H1 (cell line): ENCODE measurements at regions not wholly inside any gene's neighbourhood (a gene's known extent, or its start where the extent isn't known, plus 50 kb on each side); places are given as distances from the start of the nearest gene placed in this dataset.

Experiments
- CTCF ChIA-PET: fragments of 300-600 bp; sonication (Branson Sonifier 250); formaldehyde crosslinking; loops from one replicate; lab custom pipeline; 2021; ENCODE audit not compliant: partially characterized antibody; lab: Charles Lee
- POLR2A ChIA-PET: fragments of 300-600 bp; sonication (Branson Sonifier 250); formaldehyde crosslinking; loops from one replicate; lab custom pipeline; 2021; ENCODE audit warnings: inconsistent platforms; ENCODE audit not compliant: partially characterized antibody; lab: Charles Lee
- DNase-seq, 2 experiments: peaks; one replicate each; pipeline versions ENCODE4 v3.0.0 to v3.0.0-alpha.2; 2010 to 2022; ENCODE audit warnings: low spot score in 2 of 2, low read depth in 1 of 2, mixed read lengths in 1 of 2
- FAIRE-seq: peaks from 2 replicates; lab custom pipeline; 2011; peaks lifted over from hg19 to GRCh38; lab: Jason Lieb, UNC
- H2AFZ ChIP-seq: 2 replicates; pipeline ENCODE4 v1.8.1; 2012; ENCODE audit warnings: low read length, inconsistent platforms
- H2AK5ac ChIP-seq: 2 replicates; pipeline ENCODE4 v1.6.1; 2013; ENCODE audit warnings: low read depth, low read length
- H2BK120ac ChIP-seq: replicated peaks from 2 replicates; pipeline ENCODE3; 2013; ENCODE audit warnings: low read depth, low read length, inconsistent platforms
- H2BK12ac ChIP-seq: 2 replicates; pipeline ENCODE4 v1.6.1; 2013; ENCODE audit warnings: low read depth, low read length
- H2BK15ac ChIP-seq: 2 replicates; pipeline ENCODE4 v1.6.1; 2013; ENCODE audit warnings: low read length
- H2BK20ac ChIP-seq: 2 replicates; pipeline ENCODE4 v1.6.1; 2013; ENCODE audit warnings: low read length
- H2BK5ac ChIP-seq: 2 replicates; pipeline ENCODE4 v1.6.1; 2013; ENCODE audit warnings: low read depth, low read length
- H3K14ac ChIP-seq: 2 replicates; pipeline ENCODE4 v1.6.1; 2013; ENCODE audit warnings: inconsistent platforms; ENCODE audit not compliant: insufficient read length
- H3K18ac ChIP-seq: 2 replicates; pipeline ENCODE4 v1.6.1; 2013; ENCODE audit warnings: low read length; ENCODE audit errors: extremely low read depth
- H3K23ac ChIP-seq: 2 replicates; pipeline ENCODE4 v1.6.1; 2013; ENCODE audit warnings: inconsistent platforms; ENCODE audit not compliant: insufficient read length
- H3K23me2 ChIP-seq: 2 replicates; pipeline ENCODE4 v1.6.1; 2013; ENCODE audit warnings: low read depth, low read length
- H3K27ac ChIP-seq: 2 replicates; pipeline ENCODE4 v1.6.1; 2011; ENCODE audit warnings: low read depth, low read length, inconsistent platforms
- H3K27me3 ChIP-seq, 4 experiments: replicated peaks in 1 of 4; 1 replicate in 1 of 4; 2 replicates in 3 of 4; pipeline versions ENCODE4 v1.6.1 to v1.8.1; 2011 to 2013; ENCODE audit warnings: low read length in 3 of 4, mild to moderate bottlenecking in 3 of 4, inconsistent platforms in 2 of 4, mixed read lengths in 2 of 4, moderate library complexity in 1 of 4; ENCODE audit not compliant: control insufficient read depth in 3 of 4, insufficient read depth in 3 of 4; ENCODE audit errors: extremely low read depth in 1 of 4
- H3K36me3 ChIP-seq, 4 experiments: 2 replicates each; pipeline versions ENCODE4 v1.6.1 to v1.8.1; 2011 to 2013; ENCODE audit warnings: mild to moderate bottlenecking in 4 of 4, low read length in 3 of 4, moderate library complexity in 2 of 4, control low read depth in 1 of 4, inconsistent platforms in 1 of 4; ENCODE audit not compliant: insufficient read depth in 4 of 4, control insufficient read depth in 2 of 4
- H3K4ac ChIP-seq: replicated peaks from 2 replicates; pipeline ENCODE3; 2013; ENCODE audit warnings: low read length, low read depth, mixed read lengths, inconsistent platforms; ENCODE audit not compliant: insufficient read length
- H3K4me1 ChIP-seq, 4 experiments: replicated peaks in 1 of 4; 1 replicate in 1 of 4; 2 replicates in 3 of 4; pipeline versions ENCODE4 v1.6.1 to v1.8.1; 2011 to 2013; ENCODE audit warnings: low read length in 3 of 4, inconsistent platforms in 2 of 4, mixed read lengths in 1 of 4; ENCODE audit not compliant: insufficient read depth in 4 of 4, control insufficient read depth in 3 of 4
- H3K4me2 ChIP-seq, 2 experiments: 2 replicates each; pipeline versions ENCODE4 v1.6.1 to v1.8.1; 2011 to 2013; ENCODE audit warnings: low read depth in 2 of 2, low read length in 2 of 2, control low read depth in 1 of 2, inconsistent platforms in 1 of 2, mild to moderate bottlenecking in 1 of 2; ENCODE audit not compliant: insufficient read depth in 1 of 2
- H3K4me3 ChIP-seq, 4 experiments: fragments of 200-600, 300-600 bp in 1 of 4; sonication (generic), shearing (Covaris generic), sonication (Bioruptor Twin) in 1 of 4; 2 replicates each; pipeline versions ENCODE4 v1.5.1 to v1.8.1; 2011 to 2016; ENCODE audit warnings: low read length in 4 of 4, low read depth in 3 of 4, control low read depth in 2 of 4, inconsistent platforms in 2 of 4, mild to moderate bottlenecking in 2 of 4, mixed read lengths in 1 of 4, moderate library complexity in 1 of 4; ENCODE audit not compliant: insufficient read depth in 2 of 4; ENCODE audit errors: extremely low read depth in 1 of 4
- H3K56ac ChIP-seq: replicated peaks from 2 replicates; pipeline ENCODE3; 2013; ENCODE audit warnings: low read depth, mild to moderate bottlenecking, mixed read lengths, low read length, inconsistent platforms; ENCODE audit not compliant: insufficient read length
- H3K79me1 ChIP-seq: 2 replicates; pipeline ENCODE4 v1.6.1; 2013; ENCODE audit warnings: low read depth, low read length, control low read depth
- H3K79me2 ChIP-seq, 2 experiments: 2 replicates each; pipeline versions ENCODE4 v1.6.1 to v1.8.1; 2012 to 2013; ENCODE audit warnings: low read length in 2 of 2, mild to moderate bottlenecking in 2 of 2, inconsistent platforms in 1 of 2; ENCODE audit not compliant: insufficient read depth in 2 of 2, control insufficient read depth in 1 of 2
- H3K9ac ChIP-seq, 4 experiments: replicated peaks in 1 of 4; 1 replicate in 1 of 4; 2 replicates in 3 of 4; pipeline versions ENCODE4 v1.6.1 to v1.8.1; 2011 to 2013; ENCODE audit warnings: low read depth in 3 of 4, low read length in 3 of 4, control low read depth in 2 of 4, mild to moderate bottlenecking in 2 of 4, moderate library complexity in 2 of 4, inconsistent platforms in 1 of 4; ENCODE audit errors: extremely low read depth in 1 of 4
- H3K9me3 ChIP-seq, 2 experiments: 2 replicates each; pipeline versions ENCODE4 v1.6.1 to v1.8.1; 2012 to 2013; ENCODE audit warnings: mild to moderate bottlenecking in 2 of 2, moderate library complexity in 2 of 2, control low read depth in 1 of 2, inconsistent platforms in 1 of 2, low read depth in 1 of 2, low read length in 1 of 2, mixed read lengths in 1 of 2; ENCODE audit not compliant: insufficient read depth in 2 of 2
- H4K20me1 ChIP-seq, 2 experiments: replicated peaks in 1 of 2; 2 replicates each; pipeline versions ENCODE3 to v1.8.1; 2011 to 2013; ENCODE audit warnings: inconsistent platforms in 2 of 2, low read length in 2 of 2, mild to moderate bottlenecking in 1 of 2; ENCODE audit not compliant: insufficient read depth in 2 of 2, control insufficient read depth in 1 of 2
- H4K5ac ChIP-seq: 2 replicates; pipeline ENCODE4 v1.6.1; 2013; ENCODE audit warnings: low read length, low read depth, mixed read lengths, inconsistent platforms; ENCODE audit not compliant: insufficient read length
- H4K8ac ChIP-seq: 2 replicates; pipeline ENCODE4 v1.8.0; 2013; ENCODE audit warnings: mild to moderate bottlenecking, moderate library complexity, low read length, inconsistent platforms; ENCODE audit not compliant: insufficient read depth; ENCODE audit errors: extremely low read depth
- H4K91ac ChIP-seq: replicated peaks from 2 replicates; pipeline ENCODE3; 2013; ENCODE audit warnings: low read length, mixed read lengths, inconsistent platforms; ENCODE audit not compliant: insufficient read length
- CTCF ChIP-seq, 3 experiments: IDR thresholded peaks; 1 replicate in 2 of 3; 2 replicates in 1 of 3; pipeline versions ENCODE4 v1.5.1 to v1.6.1; 2011; ENCODE audit warnings: low read length in 3 of 3, mild to moderate bottlenecking in 3 of 3, inconsistent platforms in 2 of 3, low read depth in 1 of 3, moderate library complexity in 1 of 3; ENCODE audit not compliant: insufficient read depth in 1 of 3; ENCODE audit errors: control extremely low read depth in 1 of 3
- EP300 ChIP-seq, 2 experiments: IDR thresholded peaks; 1 replicate in 1 of 2; 2 replicates in 1 of 2; pipeline ENCODE4 v1.6.1; 2011 to 2012; ENCODE audit warnings: low read depth in 2 of 2, low read length in 2 of 2, mild to moderate bottlenecking in 2 of 2, borderline replicate concordance in 1 of 2, inconsistent platforms in 1 of 2, moderate library complexity in 1 of 2
- EZH2 ChIP-seq: fragments of 200-600 bp; sonication (generic); IDR thresholded peaks from 2 replicates; pipeline ENCODE4 v1.7.1; 2012; ENCODE audit warnings: low read depth, mild to moderate bottlenecking, moderate library complexity, low read length, inconsistent platforms; ENCODE audit not compliant: severe bottlenecking
- JUND ChIP-seq: IDR thresholded peaks from 2 replicates; pipeline ENCODE4 v1.6.1; 2011; ENCODE audit warnings: mild to moderate bottlenecking, improper control_type of control experiment, low read length
- NANOG ChIP-seq: IDR thresholded peaks from 2 replicates; pipeline ENCODE4 v1.6.1; 2011; ENCODE audit warnings: low read length, low read depth, mild to moderate bottlenecking, inconsistent platforms; ENCODE audit not compliant: insufficient read depth, poor library complexity, severe bottlenecking
- RAD21 ChIP-seq, 2 experiments: IDR thresholded peaks in 1 of 2; conservative IDR thresholded peaks in 1 of 2; 2 replicates each; pipeline ENCODE4 v1.6.1; 2011; ENCODE audit warnings: low read depth in 2 of 2, low read length in 2 of 2, improper control_type of control experiment in 1 of 2, inconsistent platforms in 1 of 2, mild to moderate bottlenecking in 1 of 2, moderate library complexity in 1 of 2
- RXRA ChIP-seq: IDR thresholded peaks from 2 replicates; pipeline ENCODE4 v1.6.1; 2011; ENCODE audit warnings: low read depth, mild to moderate bottlenecking, low read length, moderate library complexity; ENCODE audit not compliant: insufficient read depth
- SP4 ChIP-seq: IDR thresholded peaks from 2 replicates; pipeline ENCODE4 v1.6.1; 2012; ENCODE audit warnings: low read length, inconsistent platforms
- TCF12 ChIP-seq: IDR thresholded peaks from 2 replicates; pipeline ENCODE4 v1.6.1; 2011; ENCODE audit warnings: low read depth, mild to moderate bottlenecking, low read length
- WGBS, 2 experiments: shearing (Covaris generic) in 1 of 2; methylation state at CpG; one replicate each; pipeline versions ENCODE4 v1.1.6 to v1.1.7; 2013 to 2015; ENCODE audit warnings: low lambda C conversion rate in 2 of 2, mixed read lengths in 2 of 2, inconsistent platforms in 1 of 2, low coverage in 1 of 2, missing lambda C conversion rate in 1 of 2; ENCODE audit not compliant: insufficient replicate concordance in 2 of 2, insufficient coverage in 1 of 2, insufficient read length in 1 of 2; ENCODE audit errors: extremely low coverage in 1 of 2, missing lambda C conversion rate in 1 of 2; 5-methylcytosine and 5-hydroxymethylcytosine counted together

- WGBS, 2 experiments = 89% methylated on average over 5 of the region's 5 CpGs; no CpG with 5 or more reads in 1 of the 2 experiments
- peak in 2 of 3 experiments; percentile 7 to 33; a peak in 2 of 4 replicates for TF ChIP-seq CTCF (IDR thresholded peaks at IDR 0.05; ENCODE audit: control extremely low read depth in 1 of 3, insufficient read depth in 1 of 3, low read depth in 1 of 3, low read length in 3 of 3)
- no peak for TF ChIP-seq SP4
- no peak for TF ChIP-seq NANOG
- no peak for TF ChIP-seq RXRA
- peak in 1 of 2 experiments; percentile 19; a peak in 1 of 4 replicates for TF ChIP-seq RAD21 (IDR thresholded peaks at IDR 0.05 in 1 of 2, conservative IDR thresholded peaks at IDR 0.05 in 1 of 2; ENCODE audit: low read depth in 2 of 2, low read length in 2 of 2)
- no peak for TF ChIP-seq TCF12
- TF ChIP-seq JUND = peak; percentile 66; the same call in 1 of the 2 replicates
- no peak for TF ChIP-seq EZH2
- no peak for TF ChIP-seq EP300 (IDR thresholded peaks at IDR 0.05; ENCODE audit: borderline replicate concordance in 1 of 2, low read depth in 2 of 2, low read length in 2 of 2)
Observed at GRCh38 chr7:123355576-123356190, 155.9 kb upstream of the SLC13A1 start.

More at GRCh38 chr7:123355576-123356190, 155.9 kb upstream of the SLC13A1 start:
- Histone ChIP-seq H2BK120ac (no peak overlapping the region), H4K20me1 (no peaks in the 10 kb centered on the region), H3K79me1 (no peaks in the 10 kb centered on the region), H2BK20ac (0 out of 2 replicates have a peak overlapping the region, but pooled peaks have one; percentile 21), H2AK5ac (no peak overlapping the region), H3K23ac (no peak overlapping the region), H3K9me3 (no peaks in the 10 kb centered on the region), H3K4ac (no peak overlapping the region), H3K4me1 (peaks cover 0 to 5% (median 2%) of the 10 kb centered on the region in 4 experiments; a peak in 3 of 7 replicates), H2AFZ (peak overlapping the region; percentile 8; the same call in 1 of the 2 replicates), H4K5ac (no peak overlapping the region), H3K18ac (no peak overlapping the region), H3K79me2 (no peaks in the 10 kb centered on the region), H4K8ac (no peak overlapping the region), H3K27me3 (no peaks in the 10 kb centered on the region), H3K36me3 (no peaks in the 10 kb centered on the region), H3K4me3 (no peak overlapping the region), H2BK12ac (no peak overlapping the region), H3K9ac (no peak overlapping the region), H3K27ac (no peak overlapping the region), H3K23me2 (no peaks in the 10 kb centered on the region), H2BK15ac (no peak overlapping the region), H3K14ac (no peak overlapping the region), H2BK5ac (no peak overlapping the region), H3K4me2 (no peak overlapping the region), H4K91ac (no peak overlapping the region), H3K56ac (no peak overlapping the region)
- ChIA-PET CTCF (interaction anchor here (0.6 to 4.7 kb wide), 6 partner anchors 11 to 288 kb away, joined by 3 to 37 read pairs (median 4); no protein-coding TSS in a partner anchor), POLR2A (interaction anchor here (0.6 kb wide), 1 partner anchor 20 kb away, joined by 3 read pairs; no protein-coding TSS in a partner anchor)
- FAIRE-seq = no peak
- DNase-seq = no peak
